Activated T-cell treated with anti-CD3 and anti-CD28 coated beads, Interleukin-2, amount 50 U/mL, for 4 hours (primary cell): ENCODE measurements at regions not wholly inside any gene's neighbourhood (a gene's known extent, or its start where the extent isn't known, plus 50 kb on each side); places are given as distances from the start of the nearest gene placed in this dataset.

Experiments
- ATAC-seq, 2 donors: fragments of 200-7000 bp; cut with Tn5 transposase; one replicate each; pipeline ENCODE4 v1.10.0; 2021
- DNase-seq: peaks from one replicate; pipeline ENCODE4 v3.0.0-alpha.2; 2020
- H3K27me3 Mint-ChIP-seq: one replicate; pipeline ENCODE4 v1.8.0; 2021; ENCODE audit warnings: low read depth, mixed read lengths
- H3K36me3 Mint-ChIP-seq: one replicate; pipeline ENCODE4 v1.8.0; 2022; ENCODE audit warnings: mixed read lengths; ENCODE audit not compliant: insufficient read depth
- H3K4me1 Mint-ChIP-seq: one replicate; pipeline ENCODE4 v1.8.0; 2021; ENCODE audit warnings: low read depth, mixed read lengths
- H3K4me3 Mint-ChIP-seq: one replicate; pipeline ENCODE4 v1.8.0; 2021; ENCODE audit warnings: mild to moderate bottlenecking, moderate library complexity, mixed read lengths
- H3K9me3 Mint-ChIP-seq: one replicate; pipeline ENCODE4 v1.8.0; 2021; ENCODE audit warnings: mixed read lengths

DNA sequence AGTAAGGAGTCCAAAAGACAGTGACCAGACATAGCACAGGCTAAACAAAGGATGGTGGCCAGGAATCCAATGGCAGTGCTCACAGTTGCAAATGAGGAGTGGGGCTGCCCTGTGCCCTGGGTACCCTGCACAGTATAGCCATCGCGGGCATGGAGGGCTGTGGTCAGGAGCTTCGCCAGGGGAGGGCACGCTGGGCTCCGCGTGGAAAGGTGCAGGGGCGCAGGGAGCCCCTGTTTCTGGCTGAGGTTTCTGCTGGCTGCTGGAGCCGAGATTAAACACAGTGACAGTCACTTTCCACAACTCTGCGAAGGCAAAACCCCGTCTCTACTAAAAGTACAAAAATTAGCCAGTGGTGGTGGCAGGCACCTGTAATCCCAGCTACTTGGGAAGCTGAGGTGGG is 194.7 kb downstream of the GALR1 start:
- Mint-ChIP-seq H3K27me3 (peaks cover 18% of the 10 kb centered on the region), H3K36me3 (no peaks in the 10 kb centered on the region), H3K4me3 (no peak overlapping the region), H3K4me1 (no peaks in the 10 kb centered on the region), H3K9me3 (no peaks in the 10 kb centered on the region)
- ATAC-seq (no peak), DNase-seq (no peak)

- H3K36me3 Mint-ChIP-seq, result no peaks in the 10 kb centered on the region
These were observed 198.4 kb downstream of the GALR1 start for GRCh38 chr18:77448046-77448445.

GRCh38 chr18:77455004-77455403 is 205.4 kb downstream of the GALR1 start:
- DNase-seq (no peak), ATAC-seq (no peak)
- Mint-ChIP-seq H3K9me3 (no peaks in the 10 kb centered on the region), H3K4me3 (no peak overlapping the region), H3K4me1 (no peaks in the 10 kb centered on the region), H3K27me3 (peaks cover 13% of the 10 kb centered on the region), H3K36me3 (no peaks in the 10 kb centered on the region)

More at GRCh38 chr18:77448046-77448445, 198.4 kb downstream of the GALR1 start:
- ATAC-seq (no peak), DNase-seq (no peak)
- Mint-ChIP-seq H3K4me3 (no peak overlapping the region), H3K9me3 (no peaks in the 10 kb centered on the region), H3K4me1 (no peaks in the 10 kb centered on the region), H3K27me3 (peaks cover 17% of the 10 kb centered on the region)

DNA sequence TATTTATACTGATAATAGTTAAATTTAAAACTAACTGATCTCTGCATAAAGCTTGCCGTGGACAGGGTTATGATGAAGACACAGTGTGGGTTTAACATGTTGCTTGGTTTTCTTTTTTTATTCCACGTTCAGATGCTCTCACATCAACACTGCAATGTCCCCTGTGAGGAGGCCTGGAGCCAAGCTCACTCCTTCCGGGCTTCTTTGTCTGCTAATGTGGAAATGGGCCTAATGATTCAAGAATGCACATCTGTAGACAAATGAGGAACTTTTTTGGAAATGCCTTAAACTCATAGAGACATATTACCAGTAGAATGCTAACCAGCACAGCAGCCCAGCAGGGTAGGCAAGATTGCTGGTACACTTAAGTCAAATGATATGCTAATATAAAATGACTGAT is 208.0 kb downstream of the GALR1 start:
- H3K36me3 Mint-ChIP-seq, result no peaks in the 10 kb centered on the region
- H3K9me3 Mint-ChIP-seq, result no peaks in the 10 kb centered on the region
- H3K4me1 Mint-ChIP-seq, result no peaks in the 10 kb centered on the region
- no peak overlapping the region for H3K4me3 Mint-ChIP-seq
- no peak for ATAC-seq
- no peak for DNase-seq
- peaks cover 11% of the 10 kb centered on the region for H3K27me3 Mint-ChIP-seq

GRCh38 chr18:77461062-77461688 is 211.5 kb downstream of the GALR1 start:
- ATAC-seq (no peak), DNase-seq (no peak)
- peaks cover 18% of the 10 kb centered on the region for H3K27me3 Mint-ChIP-seq
- no peaks in the 10 kb centered on the region for H3K36me3 Mint-ChIP-seq
- no peaks in the 10 kb centered on the region for H3K4me1 Mint-ChIP-seq
- no peak overlapping the region for H3K4me3 Mint-ChIP-seq
- H3K9me3 Mint-ChIP-seq, result no peaks in the 10 kb centered on the region

DNA sequence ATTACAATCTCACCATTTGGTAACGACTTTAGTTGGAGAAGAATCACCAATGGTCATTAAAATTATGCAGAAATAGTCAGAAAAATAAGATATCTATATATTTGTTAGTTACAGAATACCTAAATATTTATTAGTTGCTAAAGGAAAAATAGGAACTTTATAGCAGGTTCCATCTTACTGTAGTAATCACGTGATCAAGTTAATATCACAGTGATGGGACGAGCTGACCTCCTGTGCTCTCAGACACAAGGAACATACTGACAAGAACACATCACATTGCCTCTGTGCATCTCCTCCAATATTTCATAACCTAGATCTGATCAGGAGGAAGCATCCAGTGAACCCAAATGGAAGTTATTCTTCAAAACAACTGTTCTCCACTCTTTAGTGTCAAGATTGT is 215.3 kb downstream of the GALR1 start:
- H3K4me3 Mint-ChIP-seq, result no peak overlapping the region
- DNase-seq (no peak), ATAC-seq (no peak)
- no peaks in the 10 kb centered on the region for H3K4me1 Mint-ChIP-seq
- H3K36me3 Mint-ChIP-seq, result no peaks in the 10 kb centered on the region
- no peaks in the 10 kb centered on the region for H3K9me3 Mint-ChIP-seq
- H3K27me3 Mint-ChIP-seq, result peaks cover 21% of the 10 kb centered on the region

GRCh38 chr18:77466890-77467289 is 217.2 kb downstream of the GALR1 start:
- ATAC-seq (no peak), DNase-seq (no peak)
- Mint-ChIP-seq H3K9me3 (no peaks in the 10 kb centered on the region), H3K27me3 (peaks cover 30% of the 10 kb centered on the region), H3K36me3 (no peaks in the 10 kb centered on the region), H3K4me1 (no peaks in the 10 kb centered on the region), H3K4me3 (no peak overlapping the region)

DNA sequence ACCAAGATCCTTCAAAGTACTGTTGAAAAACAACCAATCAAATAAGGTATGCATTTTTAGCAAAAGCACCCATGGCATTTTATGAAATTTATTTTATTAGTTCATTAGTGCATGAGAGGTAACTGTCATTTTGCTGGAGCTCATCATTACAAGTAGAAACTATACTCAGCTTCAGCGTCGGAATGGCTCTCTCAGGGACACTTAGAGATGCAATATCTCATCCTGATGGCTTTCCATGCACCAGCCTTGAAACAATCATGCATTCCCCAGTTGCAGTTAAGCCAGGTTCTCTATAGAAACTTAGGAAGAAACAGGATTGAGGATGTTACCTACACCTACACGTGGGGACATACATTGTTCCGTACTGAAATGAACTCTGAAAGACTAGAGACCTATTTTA is 219.5 kb downstream of the GALR1 start:
- H3K9me3 Mint-ChIP-seq, result no peaks in the 10 kb centered on the region
- peaks cover 19% of the 10 kb centered on the region for H3K27me3 Mint-ChIP-seq
- H3K4me3 Mint-ChIP-seq, result no peak overlapping the region
- H3K36me3 Mint-ChIP-seq, result no peaks in the 10 kb centered on the region
- ATAC-seq (no peak), DNase-seq (no peak)
- no peaks in the 10 kb centered on the region for H3K4me1 Mint-ChIP-seq

DNA sequence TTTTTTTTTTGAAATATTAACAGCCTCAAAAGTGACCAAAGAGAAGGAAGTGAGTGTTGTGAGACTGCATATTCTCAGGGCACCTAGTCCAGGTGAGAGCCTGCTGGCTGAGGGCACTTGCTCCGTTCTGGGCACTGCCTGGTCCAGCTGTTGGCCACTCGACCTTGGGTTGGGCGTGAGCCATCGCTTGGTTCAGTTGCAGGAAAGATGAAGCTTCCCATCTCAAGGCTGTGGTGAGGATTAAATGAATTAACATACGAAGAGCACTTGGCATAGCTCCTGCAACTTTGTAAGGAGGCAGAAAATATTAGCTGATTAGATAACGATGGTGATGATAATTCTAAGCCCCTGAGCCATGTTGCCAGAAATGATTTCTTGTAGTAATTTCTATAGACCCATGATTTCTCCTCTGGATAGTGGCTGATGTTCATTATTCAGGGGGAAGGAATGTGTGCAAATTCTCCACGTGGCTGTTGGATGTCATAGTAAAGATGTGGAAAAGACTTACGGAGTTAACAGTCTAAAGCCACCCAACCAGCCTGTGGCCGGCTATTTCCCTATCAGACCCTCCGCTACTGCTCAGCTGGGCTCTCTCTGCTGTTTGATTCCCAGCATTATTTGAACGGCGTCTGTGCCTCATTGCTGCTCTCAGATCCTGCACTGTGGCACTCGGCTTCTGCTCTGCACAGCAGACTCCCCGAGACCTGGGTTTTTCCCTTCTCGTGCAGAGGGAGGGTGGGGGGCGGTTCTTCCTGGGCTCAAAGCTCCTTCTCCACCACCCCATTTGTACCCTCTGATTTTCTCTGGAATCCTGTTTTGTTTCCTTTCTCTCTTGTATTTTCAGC is 221.1 kb downstream of the GALR1 start:
- no peak for ATAC-seq
- no peak for DNase-seq
- Mint-ChIP-seq H3K4me1 (no peaks in the 10 kb centered on the region), H3K9me3 (no peaks in the 10 kb centered on the region), H3K36me3 (no peaks in the 10 kb centered on the region), H3K4me3 (no peak overlapping the region), H3K27me3 (peaks cover 16% of the 10 kb centered on the region)

DNA sequence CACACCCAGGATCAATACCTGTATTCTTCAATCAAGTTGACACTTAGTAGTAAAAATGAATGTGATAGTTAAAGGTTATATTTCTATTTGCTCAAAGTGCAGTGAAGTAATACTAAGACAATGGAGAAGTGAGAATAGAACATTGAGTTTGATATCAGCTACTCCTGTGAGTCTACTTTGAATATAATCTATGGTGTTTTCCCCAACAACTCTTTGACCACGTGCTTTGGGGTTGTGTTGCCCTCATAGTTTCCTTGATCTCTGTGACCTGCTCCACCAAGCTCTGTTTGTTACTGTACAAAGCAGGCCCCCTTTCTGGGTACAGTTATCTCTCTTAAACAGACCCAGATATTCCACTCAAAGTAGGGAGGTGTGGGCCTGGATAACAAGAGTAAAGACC is 222.9 kb downstream of the GALR1 start:
- H3K9me3 Mint-ChIP-seq, result no peaks in the 10 kb centered on the region
- H3K4me1 Mint-ChIP-seq, result no peaks in the 10 kb centered on the region
- DNase-seq (no peak), ATAC-seq (no peak)
- H3K36me3 Mint-ChIP-seq, result no peaks in the 10 kb centered on the region
- no peak overlapping the region for H3K4me3 Mint-ChIP-seq
- peaks cover 19% of the 10 kb centered on the region for H3K27me3 Mint-ChIP-seq

GRCh38 chr18:77478646-77479442 is 229.2 kb downstream of the GALR1 start:
- peaks cover 2% of the 10 kb centered on the region for H3K9me3 Mint-ChIP-seq

GRCh38 chr18:77481541-77481940 is 231.9 kb downstream of the GALR1 start:
- ATAC-seq, result no peak
- Mint-ChIP-seq H3K9me3 (peaks cover 2% of the 10 kb centered on the region), H3K27me3 (peaks cover 2% of the 10 kb centered on the region), H3K4me3 (no peak overlapping the region), H3K36me3 (no peaks in the 10 kb centered on the region), H3K4me1 (no peaks in the 10 kb centered on the region)
- DNase-seq, result no peak

More at GRCh38 chr18:77478646-77479442, 229.2 kb downstream of the GALR1 start:
- peaks cover 9% of the 10 kb centered on the region for H3K27me3 Mint-ChIP-seq
- no peaks in the 10 kb centered on the region for H3K36me3 Mint-ChIP-seq
- no peaks in the 10 kb centered on the region for H3K4me1 Mint-ChIP-seq
- no peak for ATAC-seq
- H3K4me3 Mint-ChIP-seq, result no peak overlapping the region
- DNase-seq, result no peak

DNA sequence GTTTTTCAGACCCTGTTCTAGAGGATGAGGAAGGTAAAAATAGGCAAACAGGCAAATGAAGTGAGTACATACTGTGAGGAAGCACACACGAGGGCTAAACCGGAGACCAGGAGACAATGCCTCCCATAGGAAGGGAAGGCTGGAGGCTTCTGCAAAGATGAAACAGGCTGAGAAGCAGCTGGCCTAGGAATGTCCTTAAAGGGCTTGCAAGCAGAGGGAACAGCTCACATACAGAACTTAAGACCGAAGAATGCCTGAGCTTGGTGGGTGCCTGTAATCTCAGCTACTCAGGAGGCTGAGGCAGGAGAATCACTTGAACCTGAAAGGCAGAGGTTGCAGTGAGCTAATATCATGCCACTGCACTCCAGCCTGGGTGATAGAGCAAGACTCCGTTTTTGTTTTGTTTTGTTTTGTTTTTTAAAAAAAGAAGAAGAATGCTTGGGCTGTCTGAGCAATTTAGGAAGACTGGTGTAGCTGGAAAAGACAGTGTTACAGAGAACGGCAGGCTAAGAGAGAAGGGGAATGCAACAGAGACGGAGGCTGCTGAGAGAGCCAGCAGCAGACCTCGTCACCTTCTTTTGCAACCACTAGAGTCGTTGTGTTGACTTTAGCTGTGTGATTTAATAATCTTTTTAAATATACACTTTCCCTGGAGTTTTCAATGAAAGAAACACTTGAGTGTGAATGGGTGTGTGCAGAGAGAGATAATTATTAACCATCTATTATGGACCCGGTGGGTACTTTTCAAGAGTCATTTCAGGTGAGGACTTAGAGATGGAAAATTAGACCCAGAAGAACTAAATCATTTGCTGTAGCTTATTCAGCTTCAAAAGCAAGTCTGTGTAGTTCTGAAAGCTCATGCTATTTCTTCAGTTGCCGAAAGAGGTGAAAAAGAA is 232.8 kb downstream of the GALR1 start:
- Mint-ChIP-seq H3K4me1 (no peaks in the 10 kb centered on the region), H3K9me3 (peaks cover 2% of the 10 kb centered on the region), H3K36me3 (no peaks in the 10 kb centered on the region)

DNA sequence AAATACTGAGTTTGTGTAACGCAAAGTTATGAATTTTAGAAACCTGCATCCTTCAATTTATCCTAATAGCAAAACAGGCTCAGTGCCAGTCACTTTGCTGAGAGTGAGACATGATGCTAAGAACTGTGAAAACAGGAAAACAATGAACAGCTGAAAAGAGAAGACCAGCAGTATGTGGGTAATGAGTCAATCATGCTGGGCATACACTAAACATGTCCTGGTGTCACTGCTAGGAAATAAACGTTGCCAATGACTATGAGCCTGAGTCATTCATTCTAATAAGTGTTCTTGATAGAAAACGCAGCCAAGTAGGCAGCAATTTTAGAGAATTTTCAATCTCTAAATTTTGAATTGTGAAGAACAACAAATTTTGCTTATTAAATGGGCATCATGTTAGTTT is 237.3 kb downstream of the GALR1 start:
- ATAC-seq, result no peak
- no peaks in the 10 kb centered on the region for H3K36me3 Mint-ChIP-seq
- no peak for DNase-seq
- H3K27me3 Mint-ChIP-seq, result peaks cover 5% of the 10 kb centered on the region
- H3K4me1 Mint-ChIP-seq, result no peaks in the 10 kb centered on the region
- no peaks in the 10 kb centered on the region for H3K9me3 Mint-ChIP-seq
- no peak overlapping the region for H3K4me3 Mint-ChIP-seq

More for the DNA sequence above, 232.8 kb downstream of the GALR1 start:
- no peak overlapping the region for H3K4me3 Mint-ChIP-seq
- peaks cover 2% of the 10 kb centered on the region for H3K27me3 Mint-ChIP-seq
- no peak for ATAC-seq
- no peak for DNase-seq
